DLD1 (cell line): ENCODE measurements at regions not wholly inside any gene's neighbourhood (a gene's known extent, or its start where the extent isn't known, plus 50 kb on each side); places are given as distances from the start of the nearest gene placed in this dataset.

Source experiments
- in situ Hi-C: cut with HindIII; loops from 2 replicates; pipeline ENCODE4 v1.10.0; 2017; ENCODE audit warnings: low sequenced_read_pairs

DNA sequence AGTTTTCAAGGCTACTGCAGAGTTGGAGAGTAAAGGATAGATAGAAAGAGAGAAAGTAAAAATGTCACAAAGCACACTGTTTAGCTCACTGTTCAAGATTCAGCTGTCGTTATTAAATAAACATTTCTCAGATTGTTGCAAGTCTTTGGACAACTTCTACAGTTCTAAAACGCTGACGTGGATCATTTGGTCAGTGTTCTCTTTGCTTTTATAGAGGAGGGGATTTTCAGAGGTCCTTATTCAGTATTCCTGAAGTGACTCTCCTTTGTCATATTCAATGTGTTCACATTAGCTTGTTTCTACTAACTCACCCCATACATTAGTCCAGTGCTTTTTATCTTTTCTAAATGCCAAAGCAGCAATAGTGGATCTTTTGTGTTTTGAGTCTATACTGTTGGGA is 154.7 kb upstream of the ARGLU1 start:
- in situ Hi-C loops = no loop called here

DNA sequence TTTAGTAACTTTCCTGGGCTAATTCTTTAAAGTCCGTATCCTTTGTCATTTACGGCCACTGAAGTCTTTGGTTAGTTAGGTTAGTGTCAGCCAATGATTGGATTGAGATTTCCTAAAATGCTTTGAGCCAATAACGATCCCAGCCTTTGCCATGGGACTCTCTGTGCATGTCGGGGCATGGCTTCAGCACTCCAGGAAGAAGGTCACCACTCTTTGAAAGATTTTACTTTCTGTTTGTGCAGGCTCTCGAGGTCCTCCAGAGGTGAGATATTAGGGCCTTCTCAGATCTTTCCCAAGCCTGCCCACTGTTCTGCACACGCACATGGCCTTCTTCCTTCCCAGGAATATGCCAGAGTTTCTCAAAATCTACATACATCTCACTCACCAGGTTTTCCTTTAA is 153.7 kb upstream of the ARGLU1 start:
- in situ Hi-C loops = no loop called here

DNA sequence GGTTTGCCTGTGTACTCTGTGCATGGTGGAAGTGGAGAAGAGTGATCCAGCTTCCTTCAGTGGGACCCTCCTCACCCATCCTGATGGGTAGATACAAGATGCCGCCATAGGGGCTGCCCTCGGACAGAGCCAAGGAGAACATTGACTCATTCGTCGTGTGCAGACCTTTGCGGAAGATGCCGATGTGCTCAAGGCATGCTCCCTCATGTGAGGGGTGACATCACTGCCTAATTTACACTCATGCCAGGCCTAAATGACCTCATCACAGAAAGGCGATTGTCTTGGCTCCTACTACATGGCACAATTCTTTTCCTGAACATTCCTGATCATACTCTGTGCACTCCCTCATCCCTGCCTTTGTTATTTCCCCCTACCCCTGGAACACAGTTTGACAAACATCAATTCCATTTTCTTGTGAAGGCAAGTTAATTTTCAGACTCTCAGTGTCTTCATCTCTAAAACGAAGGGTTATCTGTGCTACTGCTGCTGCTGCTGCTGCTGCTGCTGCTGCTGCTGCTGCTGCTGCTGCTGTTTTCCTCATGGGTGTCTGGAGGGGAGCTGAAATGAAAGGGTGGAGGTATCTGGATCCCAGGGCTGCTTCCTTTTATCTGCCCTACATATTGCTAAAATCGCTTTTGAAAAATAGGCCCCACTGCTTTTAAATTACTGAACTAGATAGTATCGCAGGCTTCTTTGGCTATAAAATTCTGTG is 146.5 kb upstream of the ARGLU1 start:
- in situ Hi-C loops = no loop called here

DNA sequence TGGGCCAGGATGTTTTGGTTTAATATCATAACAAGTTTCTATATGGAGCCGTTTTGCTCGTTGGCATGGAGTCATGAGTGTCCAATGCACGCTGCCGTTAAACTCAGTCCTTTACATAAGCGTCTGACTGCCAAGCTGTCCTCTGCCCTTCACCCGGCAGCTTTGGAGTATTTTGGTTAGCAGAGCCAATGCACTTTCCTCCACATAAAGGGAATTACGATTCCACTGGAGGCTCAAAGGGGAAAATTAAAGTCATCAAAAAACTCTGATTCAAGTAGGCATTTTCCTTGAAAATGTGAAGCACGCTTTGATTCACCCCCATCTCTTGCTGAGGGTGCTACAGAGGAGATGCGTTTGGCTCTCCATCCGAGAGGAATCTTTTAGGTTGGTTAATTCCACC is 144.4 kb upstream of the ARGLU1 start:
- in situ Hi-C loops = no loop called here

DNA sequence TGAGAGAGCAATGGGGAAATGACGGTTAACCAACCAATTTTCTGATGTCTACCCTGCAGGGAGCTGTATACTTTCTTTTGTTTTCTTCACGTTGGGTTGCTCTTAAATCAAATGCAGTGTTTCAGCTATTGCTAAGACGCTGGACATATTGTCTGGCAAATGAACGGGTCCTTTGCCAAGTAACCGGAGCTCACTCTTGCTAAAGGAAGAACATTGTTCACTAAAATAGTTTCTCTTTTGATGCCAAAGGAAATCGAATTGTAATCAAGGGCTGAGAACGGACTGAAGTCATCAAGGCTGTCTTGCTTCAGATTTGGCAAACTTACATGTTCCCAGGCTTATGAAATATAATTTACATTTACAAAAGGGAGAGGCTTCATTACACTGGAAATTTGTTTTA is 142.3 kb upstream of the ARGLU1 start:
- in situ Hi-C loops = no loop called here

DNA sequence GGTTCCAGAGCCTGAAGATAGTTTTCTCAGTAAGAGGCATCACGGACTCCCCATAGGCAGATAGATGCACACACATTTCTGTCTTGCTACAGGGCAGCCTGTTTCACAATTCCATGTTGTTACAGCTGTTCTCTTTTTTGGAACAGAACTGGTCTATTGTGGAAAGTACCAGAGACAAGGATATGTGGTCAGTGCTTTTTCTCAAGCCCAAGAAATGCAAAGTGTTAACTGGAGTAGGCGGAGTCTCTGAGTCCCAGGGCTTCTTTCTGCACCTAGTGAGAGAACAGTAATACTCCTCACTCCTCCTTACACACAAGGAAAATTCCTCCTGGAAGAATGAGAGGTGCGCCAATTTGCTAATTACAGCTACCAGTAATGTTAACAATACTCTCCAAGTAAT is 141.6 kb upstream of the ARGLU1 start:
- in situ Hi-C loops = no loop called here

DNA sequence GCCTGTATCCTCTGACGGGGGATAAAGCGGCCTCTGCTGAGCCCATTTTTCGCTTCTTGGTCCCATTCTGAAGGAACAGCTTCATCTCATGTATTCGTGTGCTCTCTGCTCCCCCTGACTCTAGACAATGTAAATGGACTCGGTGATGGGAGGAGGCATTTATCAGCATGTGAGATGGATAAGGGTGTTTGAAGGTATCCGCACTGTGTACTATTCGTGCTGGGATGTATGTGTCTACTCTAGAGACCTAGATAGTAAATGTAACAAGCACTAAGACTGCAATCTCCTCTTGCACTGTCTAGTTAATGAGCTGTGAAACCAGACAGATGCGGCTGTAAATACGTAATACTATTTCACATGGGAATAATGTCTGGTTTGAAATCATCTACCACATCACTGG is 134.6 kb upstream of the ARGLU1 start:
- in situ Hi-C loops = no loop called here

DNA sequence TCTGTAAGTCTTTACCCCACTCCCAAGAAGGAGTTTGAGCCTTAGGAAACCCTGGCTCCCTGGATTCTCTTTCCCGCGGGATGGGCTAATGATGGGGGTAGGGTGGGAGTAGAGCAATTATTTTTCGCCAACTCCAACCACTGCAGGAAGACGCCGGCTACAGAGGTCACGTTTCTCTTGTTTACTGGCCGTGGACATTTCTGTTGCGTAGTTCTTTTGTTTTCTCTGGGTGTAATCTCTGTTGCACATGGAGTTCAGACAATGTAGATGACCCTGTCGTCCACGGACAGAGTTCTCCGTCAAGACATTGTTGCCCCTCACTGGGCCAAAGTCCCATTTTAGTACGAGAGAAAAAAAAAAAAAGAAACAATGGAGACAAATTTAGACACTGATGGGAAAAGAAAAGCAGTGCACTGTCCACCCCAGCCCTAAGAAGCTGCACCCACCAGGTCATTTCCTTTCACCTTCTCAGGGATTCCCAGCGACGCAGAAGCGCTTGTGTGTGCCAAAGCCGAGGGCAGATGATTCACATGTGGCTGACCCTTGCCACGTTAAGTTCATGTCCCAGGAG is 133.9 kb upstream of the ARGLU1 start:
- in situ Hi-C loops = no loop called here

DNA sequence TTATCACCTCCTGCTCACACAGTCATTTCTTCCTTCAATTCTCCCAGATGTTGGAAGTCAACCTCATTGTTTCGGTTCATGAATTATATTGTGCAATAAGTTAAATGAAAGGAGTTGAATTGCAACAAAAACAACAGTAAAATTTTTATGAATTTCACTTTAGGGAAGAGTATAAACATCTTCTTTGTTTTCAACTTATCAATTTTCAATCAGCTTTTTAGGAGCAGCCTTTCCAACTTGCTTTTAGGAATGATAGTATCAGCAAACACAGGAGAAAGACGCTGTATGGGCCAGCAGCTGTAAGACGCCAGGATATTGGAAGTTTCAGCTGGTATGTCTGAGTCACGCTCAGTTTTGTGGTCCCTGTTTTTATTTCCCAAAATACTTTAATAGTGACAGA is 132.5 kb upstream of the ARGLU1 start:
- in situ Hi-C loops = no loop called here

DNA sequence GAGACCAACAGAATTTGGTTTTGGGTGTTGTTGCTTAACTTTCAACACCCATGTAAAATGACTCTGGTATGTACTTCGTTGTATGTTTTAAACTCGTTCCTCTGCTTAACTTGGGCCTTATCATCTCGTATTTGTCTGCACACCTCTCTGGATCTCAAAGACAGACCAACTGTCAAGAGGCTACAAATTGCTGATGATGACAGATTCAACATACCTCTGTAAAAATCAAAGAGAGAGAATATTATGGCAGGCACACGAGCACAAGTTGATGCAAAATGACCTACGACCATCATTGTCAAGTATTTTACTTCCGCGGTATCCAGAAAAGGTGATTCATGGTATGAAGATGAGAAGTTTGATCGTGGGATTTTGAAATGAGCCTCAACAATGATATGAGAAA is 132.1 kb upstream of the ARGLU1 start:
- in situ Hi-C loops = no loop called here

DNA sequence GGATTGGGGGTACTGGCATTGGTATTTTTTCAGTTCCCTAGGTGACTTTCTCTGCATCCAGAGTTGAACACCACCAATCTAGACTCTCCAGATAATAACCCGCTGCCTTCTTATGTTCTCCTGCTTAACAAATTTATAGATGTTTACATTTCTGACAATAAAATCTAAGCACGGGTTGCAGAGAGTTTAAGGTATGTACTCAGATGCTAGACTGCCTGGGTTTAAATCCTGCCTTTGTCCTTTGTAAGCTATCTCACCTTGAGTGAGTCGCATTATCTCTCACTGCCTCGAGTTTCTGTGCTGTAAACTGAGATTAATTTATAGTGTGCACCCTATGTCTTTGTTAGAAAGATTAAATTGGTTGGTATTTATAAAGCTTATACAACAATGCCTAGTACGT is 131.4 kb upstream of the ARGLU1 start:
- in situ Hi-C loops = no loop called here

DNA sequence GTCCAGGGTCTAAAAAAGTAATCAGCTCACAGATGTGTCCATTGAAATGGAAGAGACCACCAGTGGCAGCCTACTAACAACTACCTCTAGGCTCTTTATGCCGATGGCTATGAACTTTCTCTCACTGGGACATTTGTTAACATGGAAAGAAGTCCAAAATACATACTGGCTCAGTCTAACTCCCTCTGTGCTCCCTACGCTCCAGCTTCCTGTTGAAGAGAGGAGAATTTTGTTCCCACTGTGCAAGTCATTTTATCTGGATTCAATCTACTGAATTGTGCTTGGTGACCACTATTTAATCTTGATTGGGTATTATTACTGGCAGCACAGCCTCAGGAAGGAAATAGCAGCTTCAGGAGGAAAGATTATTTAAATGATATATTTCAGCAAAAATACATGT is 128.8 kb upstream of the ARGLU1 start:
- in situ Hi-C loops = no loop called here

DNA sequence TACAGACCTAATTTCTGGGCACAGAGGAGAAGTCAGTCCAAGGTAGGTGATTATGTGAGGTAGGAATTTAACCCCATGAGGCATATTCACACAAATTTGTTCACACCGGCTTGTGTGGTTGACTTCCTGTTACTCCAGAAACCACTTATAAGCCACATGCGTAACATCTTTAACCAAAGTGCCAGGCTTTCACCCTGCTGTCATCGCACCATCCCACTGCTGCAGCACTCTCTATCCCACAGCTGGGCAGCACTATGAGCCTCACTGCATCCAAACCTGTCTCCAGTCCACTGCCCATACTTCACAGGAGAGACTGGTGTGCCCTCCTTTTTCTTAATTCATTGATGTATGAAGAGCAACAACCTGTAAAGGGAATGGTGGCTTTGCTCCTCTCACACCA is 128.2 kb upstream of the ARGLU1 start:
- in situ Hi-C loops = no loop called here

DNA sequence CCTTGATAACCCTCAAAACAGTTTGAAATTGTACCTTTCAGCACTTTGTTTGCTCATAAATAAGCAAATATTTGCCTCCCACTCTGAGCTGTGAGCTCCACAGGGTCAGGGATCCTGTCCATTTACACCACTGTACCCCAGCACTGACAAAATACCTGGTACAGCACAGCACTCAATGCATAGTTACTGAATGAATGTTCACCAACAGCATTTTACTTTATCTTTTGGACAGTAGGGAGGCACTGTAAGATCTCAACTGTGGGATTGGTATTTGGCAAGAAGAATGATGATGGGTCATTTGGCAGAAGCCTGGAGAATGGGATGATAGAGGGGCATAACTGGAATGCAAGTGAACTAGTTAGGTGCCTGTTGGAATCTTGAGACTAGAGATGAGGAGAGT is 127.2 kb upstream of the ARGLU1 start:
- in situ Hi-C loops = no loop called here

DNA sequence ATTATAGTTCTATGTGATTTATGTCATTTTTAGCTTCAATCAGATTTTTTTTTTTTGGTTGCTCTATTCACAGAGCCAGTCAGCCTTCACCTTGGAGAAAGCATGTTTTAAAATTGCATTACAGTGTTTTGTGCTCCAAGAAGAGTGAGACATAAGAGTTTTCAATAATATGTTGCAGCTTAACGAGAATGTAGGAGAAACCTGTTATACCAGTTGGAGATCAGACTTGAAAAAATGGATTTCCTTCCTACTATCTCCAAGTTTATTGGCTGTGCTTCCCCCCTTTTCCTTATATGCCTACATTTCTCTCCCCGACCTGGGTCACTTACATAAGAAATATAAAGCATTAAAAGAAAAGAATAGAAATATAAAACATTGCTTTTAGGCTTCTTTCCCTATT is 123.9 kb upstream of the ARGLU1 start:
- in situ Hi-C loops = no loop called here

DNA sequence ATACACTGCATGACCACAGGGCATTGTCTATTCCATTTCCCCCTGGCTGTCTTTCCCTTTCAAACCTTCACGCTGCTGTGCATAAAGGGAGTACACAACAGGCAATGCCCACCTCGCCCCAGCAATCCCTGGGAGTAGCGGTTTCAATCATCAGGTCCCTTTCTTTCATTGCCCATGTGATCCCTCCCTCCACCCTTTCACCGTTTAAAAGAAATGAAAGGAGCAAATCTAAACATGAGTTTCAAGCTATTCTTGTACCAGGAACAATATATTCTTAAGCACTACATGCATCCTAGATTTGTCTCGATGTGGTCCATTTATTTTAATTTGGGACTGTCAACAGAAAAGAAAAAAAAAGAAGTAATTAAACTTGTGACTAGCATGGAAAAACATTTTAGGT is 123.4 kb upstream of the ARGLU1 start:
- in situ Hi-C loops = no loop called here

DNA sequence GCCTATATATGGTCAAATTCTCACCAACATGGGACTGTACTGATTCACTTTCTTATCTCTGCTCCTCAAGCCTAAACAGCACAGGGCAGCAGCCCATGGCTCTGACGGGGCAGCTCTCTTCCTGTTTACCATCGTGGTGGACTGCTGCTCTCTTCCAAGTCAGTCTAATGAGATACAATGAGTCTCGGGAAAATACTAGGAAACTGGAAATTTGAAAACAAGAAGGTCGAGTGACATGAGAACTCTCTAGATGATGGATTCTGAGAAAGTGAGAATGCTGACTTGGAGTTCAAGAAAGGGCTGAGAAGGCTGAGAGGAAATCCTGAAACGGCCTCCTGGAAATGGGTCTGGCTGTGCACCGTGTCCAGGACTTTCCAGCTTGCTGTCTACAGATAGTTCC is 122.8 kb upstream of the ARGLU1 start:
- in situ Hi-C loops = no loop called here

DNA sequence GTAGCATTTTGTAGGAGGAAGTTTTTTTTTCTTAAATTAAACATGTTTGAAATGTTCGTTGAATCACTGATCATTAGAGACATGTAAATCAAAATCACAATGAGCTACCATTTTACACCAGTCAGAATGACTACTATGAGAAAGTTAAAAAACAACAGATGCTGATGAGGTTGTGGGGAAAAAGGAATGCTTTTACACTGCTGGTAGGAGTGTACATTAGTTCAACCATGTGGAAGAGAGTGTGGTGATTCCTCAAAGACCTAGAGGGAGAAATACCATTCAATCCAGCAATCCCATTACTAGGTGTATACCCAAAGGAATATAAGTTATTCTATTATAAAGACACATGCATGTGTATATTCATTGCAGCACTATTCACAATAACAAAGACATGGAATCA is 122.0 kb upstream of the ARGLU1 start:
- in situ Hi-C loops = no loop called here

DNA sequence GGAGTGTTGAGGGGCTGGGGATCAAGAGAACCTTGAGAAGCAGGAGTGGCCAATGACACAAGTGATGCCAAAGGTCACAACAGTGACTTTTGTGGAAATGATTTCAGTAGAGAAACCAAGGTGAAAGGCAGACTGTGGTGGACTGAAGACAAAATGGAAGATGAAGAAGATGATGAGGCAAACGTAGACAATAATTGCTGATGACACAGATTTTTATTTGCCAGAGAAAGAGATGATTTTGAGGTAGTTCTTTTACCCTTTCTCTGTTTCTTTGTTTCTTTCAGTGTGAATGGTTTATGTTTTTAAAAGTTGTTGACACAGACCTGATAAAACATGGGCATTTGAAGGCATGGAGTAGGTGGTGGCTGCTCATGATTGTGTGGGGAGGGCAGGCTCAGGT is 121.0 kb upstream of the ARGLU1 start:
- in situ Hi-C loops = no loop called here

DNA sequence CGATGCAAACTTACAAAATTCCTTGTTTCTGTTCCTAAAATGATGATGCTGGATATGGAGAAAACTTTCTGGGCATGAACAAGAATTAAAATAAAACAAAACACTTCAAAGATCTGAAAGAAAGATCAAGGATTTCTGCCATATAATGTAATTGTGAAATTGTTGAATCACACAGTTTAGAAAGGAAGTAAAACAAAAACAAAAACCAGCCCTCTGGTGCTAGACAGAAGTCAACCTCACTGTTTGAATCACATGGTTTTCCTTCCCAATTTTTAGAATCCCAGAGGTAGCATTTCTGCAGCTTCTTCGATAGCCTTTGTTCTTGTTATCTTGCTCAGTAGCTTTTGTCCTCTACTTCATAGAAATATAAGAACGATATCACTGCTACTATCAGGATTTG is 118.2 kb upstream of the ARGLU1 start:
- in situ Hi-C loops = no loop called here

DNA sequence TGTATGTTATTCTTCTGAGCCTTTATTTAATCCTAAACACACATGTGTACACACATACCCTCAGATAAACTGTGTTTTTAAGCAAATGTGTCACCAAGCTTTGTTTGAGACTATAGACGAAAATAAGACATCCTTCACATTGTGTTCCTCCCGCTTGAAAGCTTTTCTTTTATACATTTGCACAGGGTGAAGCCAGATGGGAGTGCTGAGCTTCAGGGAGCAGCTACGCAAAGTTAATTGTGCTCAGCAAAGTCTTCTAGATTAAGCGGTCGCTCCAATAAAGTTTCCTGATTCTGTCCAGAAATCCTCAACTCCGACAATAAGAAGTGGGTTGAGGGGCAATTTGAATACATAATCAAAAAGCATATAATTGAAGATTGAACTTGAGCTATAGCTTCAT is 117.2 kb upstream of the ARGLU1 start:
- in situ Hi-C loops = no loop called here

DNA sequence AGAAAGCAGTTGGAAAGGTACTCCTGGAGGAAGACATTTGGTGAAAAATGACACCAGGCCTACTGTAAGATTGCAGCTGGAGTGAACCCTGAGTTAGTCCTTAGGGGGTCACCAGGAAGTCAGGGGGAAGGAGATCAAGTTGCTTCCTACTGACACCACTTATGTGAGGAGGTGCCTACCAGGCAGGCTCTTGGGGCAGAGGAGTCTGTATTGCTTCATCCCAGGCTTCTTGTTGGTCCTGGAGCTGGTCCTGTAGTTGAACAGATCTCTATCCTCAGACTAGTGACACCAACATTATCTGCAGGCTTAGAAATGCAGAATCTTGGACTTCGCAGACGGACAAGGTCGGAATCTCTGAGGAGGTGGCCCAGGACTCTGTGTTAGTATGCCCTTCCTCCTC is 116.0 kb upstream of the ARGLU1 start:
- in situ Hi-C loops = no loop called here

DNA sequence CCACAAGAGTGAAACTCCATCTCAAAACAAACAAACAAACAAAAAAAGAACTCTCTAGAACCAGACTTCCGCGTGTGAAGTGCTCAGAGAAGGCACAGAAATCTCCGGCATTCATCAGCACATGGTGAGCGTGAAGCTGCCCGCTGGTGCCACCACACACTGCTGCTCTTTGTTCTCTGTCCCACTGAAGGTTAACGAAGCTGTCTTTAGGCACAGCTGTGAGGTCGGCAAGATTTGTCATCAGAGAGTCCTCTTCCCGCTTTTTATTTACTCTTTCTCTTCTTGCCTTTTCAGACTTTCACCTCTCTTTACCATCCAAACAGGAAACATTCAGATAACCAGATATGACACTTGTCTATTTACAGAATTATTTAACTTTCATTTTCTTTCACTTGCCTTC is 115.2 kb upstream of the ARGLU1 start:
- in situ Hi-C loops = no loop called here
